Osteoblast (primary cell): ENCODE measurements at regions not wholly inside any gene's neighbourhood (a gene's known extent, or its start where the extent isn't known, plus 50 kb on each side); places are given as distances from the start of the nearest gene placed in this dataset.

Experiments used
- DNase-seq: peaks from one replicate; pipeline ENCODE4 v3.0.0; 2011; ENCODE audit warnings: low spot score, mixed read lengths; ENCODE audit not compliant: insufficient read length; ENCODE audit errors: missing footprints
- H2AFZ ChIP-seq: 2 replicates; pipeline ENCODE4 v1.6.0; 2011; ENCODE audit warnings: mild to moderate bottlenecking, low read length
- H3K27ac ChIP-seq: 2 replicates; pipeline ENCODE4 v1.5.1; 2011; ENCODE audit warnings: mild to moderate bottlenecking, low read depth, low read length, moderate library complexity
- H3K27me3 ChIP-seq: 2 replicates; pipeline ENCODE4 v1.6.0; 2012; ENCODE audit warnings: mild to moderate bottlenecking, control low read depth, inconsistent platforms, low read length, moderate library complexity; ENCODE audit not compliant: insufficient read depth
- H3K36me3 ChIP-seq: 2 replicates; pipeline ENCODE4 v1.5.1; 2011; ENCODE audit warnings: mild to moderate bottlenecking, low read length, control low read depth, moderate library complexity; ENCODE audit not compliant: insufficient read depth
- H3K4me1 ChIP-seq: 2 replicates; pipeline ENCODE4 v1.5.1; 2011; ENCODE audit warnings: mild to moderate bottlenecking, low read length, control low read depth, moderate library complexity; ENCODE audit not compliant: insufficient read depth
- H3K4me2 ChIP-seq: 2 replicates; pipeline ENCODE4 v1.6.0; 2011; ENCODE audit warnings: mild to moderate bottlenecking, low read length; ENCODE audit not compliant: insufficient read depth
- H3K4me3 ChIP-seq: fragments of 200-600 bp; sonication (generic); 3 replicates; pipeline ENCODE4 v1.5.1; 2012; ENCODE audit warnings: mild to moderate bottlenecking, low read length, inconsistent platforms; ENCODE audit not compliant: insufficient read depth
- H3K79me2 ChIP-seq: 2 replicates; pipeline ENCODE4 v1.6.0; 2012; ENCODE audit warnings: mild to moderate bottlenecking, low read length, control low read depth, inconsistent platforms; ENCODE audit not compliant: insufficient read depth
- H3K9me3 ChIP-seq: 2 replicates; pipeline ENCODE4 v1.5.1; 2011; ENCODE audit warnings: low read depth, low read length, control low read depth
- H4K20me1 ChIP-seq: 2 replicates; pipeline ENCODE4 v1.6.0; 2012; ENCODE audit warnings: mild to moderate bottlenecking, low read length, control low read depth; ENCODE audit not compliant: insufficient read depth
- CTCF ChIP-seq: IDR thresholded peaks from 2 replicates; pipeline ENCODE4 v1.5.1; 2011; ENCODE audit warnings: mild to moderate bottlenecking, low read depth, low read length, moderate library complexity; ENCODE audit errors: extremely low read depth
- small RNA-seq: library from RNA; depleted of rRNA; stranded (forward); fragments of <200 nt; gene quantifications from one replicate; pipeline ENCODE3, GENCODE V24; 2012

GRCh38 chr13:106621833-106622232 is 53.9 kb upstream of the ARGLU1 start:
- Histone ChIP-seq H3K4me1 (peaks cover 2% of the 10 kb centered on the region), H2AFZ (no peak overlapping the region), H3K36me3 (no peaks in the 10 kb centered on the region), H4K20me1 (no peaks in the 10 kb centered on the region), H3K27ac (no peak overlapping the region), H3K79me2 (no peaks in the 10 kb centered on the region), H3K4me2 (no peak overlapping the region), H3K9me3 (no peaks in the 10 kb centered on the region), H3K27me3 (peaks cover 36% of the 10 kb centered on the region), H3K4me3 (no peak overlapping the region)
- no peak for DNase-seq
- TF ChIP-seq CTCF, result no peak

GRCh38 chr13:106619688-106620555 is 52.0 kb upstream of the ARGLU1 start:
- DNase-seq, result peak; percentile 76
- no peaks in the 10 kb centered on the region for H3K9me3 ChIP-seq
- no peaks in the 10 kb centered on the region for H4K20me1 ChIP-seq
- no peak overlapping the region for H3K4me3 ChIP-seq
- H3K79me2 ChIP-seq, result no peaks in the 10 kb centered on the region
- peak overlapping the region; percentile 72 for H3K4me2 ChIP-seq
- H3K36me3 ChIP-seq, result no peaks in the 10 kb centered on the region
- no peak overlapping the region for H3K27ac ChIP-seq
- peaks cover 36% of the 10 kb centered on the region for H3K27me3 ChIP-seq
- peak overlapping the region; percentile 76 for H2AFZ ChIP-seq
- peaks cover 2% of the 10 kb centered on the region for H3K4me1 ChIP-seq
- TF ChIP-seq CTCF, result peak; percentile 86

Small RNAs in the stretch of these regions (small RNA-seq; reads per million reads assigned to genes)
- 0.22 reads per million for gene MIR1267
- 5.2 reads per million, percentile 87 among the genes with 10 or more reads in this experiment for gene SNORD31B
